ENCODE measurements at regions not wholly inside any gene's neighbourhood (a gene's known extent, or its start where the extent isn't known, plus 50 kb on each side); places are given as distances from the start of the nearest gene placed in this dataset.

DNA sequence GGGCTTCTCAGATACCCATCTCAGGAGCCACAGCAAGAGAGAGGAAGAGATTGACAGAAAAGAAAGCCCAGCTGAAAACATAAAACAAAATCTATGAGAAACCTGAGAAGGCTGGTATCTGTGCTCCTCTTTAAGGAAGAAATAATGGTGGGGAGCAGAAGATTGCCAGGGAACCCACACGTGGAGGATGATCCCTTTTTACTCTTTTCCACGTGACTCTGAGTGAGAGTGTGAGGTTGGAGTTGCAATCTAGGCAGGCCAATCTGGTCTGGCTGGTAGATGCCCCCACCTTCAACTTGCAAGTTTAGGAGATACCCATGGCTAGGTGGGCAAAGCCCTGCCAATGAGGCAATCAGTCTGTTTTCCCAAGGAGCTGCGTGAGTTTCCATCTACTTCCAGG is 202.3 kb downstream of the TENT4A start:
- no peak for DNase-seq (ENCODE audit: low read depth in 2 of 2)

DNA sequence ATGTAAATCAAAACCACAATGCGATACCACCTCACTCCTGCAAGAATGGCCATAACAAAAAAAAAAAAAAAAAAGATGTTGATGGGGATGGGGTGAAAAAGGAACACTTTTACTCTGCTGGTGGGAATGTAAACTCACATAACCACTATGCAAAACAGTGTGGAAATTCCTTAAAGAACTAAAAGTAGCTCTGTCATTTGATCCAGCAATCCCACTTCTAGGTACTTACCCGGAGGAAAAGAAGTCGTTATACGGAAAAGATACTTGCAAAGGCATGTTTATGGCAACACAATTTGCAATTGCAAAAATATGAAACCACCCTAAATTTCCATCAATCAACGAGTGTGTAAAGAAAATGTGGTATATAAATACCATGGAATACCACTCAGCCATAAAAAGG is 205.0 kb downstream of the TENT4A start:
- DNase-seq (ENCODE audit: low read depth in 2 of 2) = no peak

DNA sequence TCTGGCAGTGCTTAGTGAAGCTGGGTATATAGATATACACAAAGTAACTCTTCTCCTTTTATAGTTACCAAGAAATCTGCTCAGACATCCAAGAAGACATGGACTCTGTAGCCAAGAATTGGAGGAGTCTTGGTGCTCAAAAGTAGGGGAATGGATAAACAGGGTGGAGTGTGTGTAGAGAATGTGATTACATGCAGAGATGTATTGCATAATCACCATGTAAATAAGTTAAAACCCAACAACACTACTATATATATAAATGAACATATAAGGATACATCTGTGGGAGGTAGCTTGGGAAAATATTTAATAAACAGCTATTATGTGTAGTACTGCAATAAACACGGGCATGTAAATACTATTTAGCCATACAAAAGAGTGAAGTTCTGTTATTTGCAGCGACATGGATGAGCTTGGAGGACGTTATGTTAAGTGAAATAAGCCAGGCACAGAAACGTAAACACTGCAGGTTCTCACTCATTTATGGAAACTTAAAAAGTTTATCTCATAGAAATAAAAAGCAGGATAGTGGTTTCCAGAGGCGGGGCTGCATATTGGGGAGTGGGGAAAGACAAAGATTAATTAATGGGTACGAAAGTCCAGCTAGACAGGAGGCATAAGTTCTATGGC is 207.5 kb downstream of the TENT4A start:
- DNase-seq (ENCODE audit: low read depth in 2 of 2) = no peak

DNA sequence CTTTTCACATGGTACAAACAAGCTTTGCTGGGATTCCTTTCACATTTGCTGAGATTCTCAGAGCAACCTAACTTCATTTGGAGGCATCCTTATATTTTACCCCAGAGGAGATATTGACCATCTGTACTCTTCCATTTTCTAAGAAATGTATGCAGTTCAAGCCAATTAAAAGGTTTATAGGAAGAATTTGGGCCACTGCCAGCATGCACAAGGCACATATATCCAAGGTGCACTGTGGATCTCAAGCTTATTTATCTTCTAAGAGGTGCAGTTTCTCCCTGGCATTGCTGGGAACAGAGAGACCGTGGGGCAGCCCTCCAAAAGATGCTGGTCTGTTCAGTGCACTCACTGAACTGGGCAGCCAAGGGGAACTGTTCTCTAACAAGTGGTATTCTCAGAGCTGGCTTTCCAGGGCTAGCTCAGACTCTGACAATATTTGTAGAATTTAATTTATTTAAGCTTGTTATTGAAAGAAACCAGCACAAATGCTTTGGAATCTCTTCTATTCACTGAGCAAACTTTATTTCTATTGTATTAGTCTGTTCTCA is 213.3 kb downstream of the TENT4A start:
- DNase-seq (ENCODE audit: low read depth in 2 of 2) = no peak

- no peak for DNase-seq (ENCODE audit: low read depth in 2 of 2)
Observed at GRCh38 chr5:6936031-6936430, 222.8 kb downstream of the TENT4A start.

DNA sequence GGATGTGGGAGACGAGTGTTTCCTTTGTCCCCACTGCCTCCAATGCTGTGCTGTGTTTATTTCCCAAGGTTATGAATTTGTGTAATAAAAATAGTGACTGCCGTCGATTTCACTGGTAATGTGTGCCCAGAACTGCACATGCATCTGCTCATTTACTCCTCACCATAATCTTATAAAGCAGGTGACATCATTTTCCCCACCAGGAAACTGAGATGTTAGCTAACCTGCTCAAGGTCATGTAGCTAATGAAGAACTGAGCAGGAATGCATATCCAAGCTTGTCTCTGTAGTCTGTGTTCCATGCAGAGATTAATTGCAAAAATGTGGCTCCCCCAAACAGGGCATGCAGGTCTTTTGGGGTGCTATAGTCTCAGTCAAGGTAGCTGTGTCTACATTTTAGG is 224.4 kb downstream of the TENT4A start:
- DNase-seq (ENCODE audit: low read depth in 2 of 2) = no peak

- DNase-seq (ENCODE audit: low read depth in 2 of 2) = no peak
Observed at GRCh38 chr5:6941631-6942030, 228.4 kb downstream of the TENT4A start.

DNA sequence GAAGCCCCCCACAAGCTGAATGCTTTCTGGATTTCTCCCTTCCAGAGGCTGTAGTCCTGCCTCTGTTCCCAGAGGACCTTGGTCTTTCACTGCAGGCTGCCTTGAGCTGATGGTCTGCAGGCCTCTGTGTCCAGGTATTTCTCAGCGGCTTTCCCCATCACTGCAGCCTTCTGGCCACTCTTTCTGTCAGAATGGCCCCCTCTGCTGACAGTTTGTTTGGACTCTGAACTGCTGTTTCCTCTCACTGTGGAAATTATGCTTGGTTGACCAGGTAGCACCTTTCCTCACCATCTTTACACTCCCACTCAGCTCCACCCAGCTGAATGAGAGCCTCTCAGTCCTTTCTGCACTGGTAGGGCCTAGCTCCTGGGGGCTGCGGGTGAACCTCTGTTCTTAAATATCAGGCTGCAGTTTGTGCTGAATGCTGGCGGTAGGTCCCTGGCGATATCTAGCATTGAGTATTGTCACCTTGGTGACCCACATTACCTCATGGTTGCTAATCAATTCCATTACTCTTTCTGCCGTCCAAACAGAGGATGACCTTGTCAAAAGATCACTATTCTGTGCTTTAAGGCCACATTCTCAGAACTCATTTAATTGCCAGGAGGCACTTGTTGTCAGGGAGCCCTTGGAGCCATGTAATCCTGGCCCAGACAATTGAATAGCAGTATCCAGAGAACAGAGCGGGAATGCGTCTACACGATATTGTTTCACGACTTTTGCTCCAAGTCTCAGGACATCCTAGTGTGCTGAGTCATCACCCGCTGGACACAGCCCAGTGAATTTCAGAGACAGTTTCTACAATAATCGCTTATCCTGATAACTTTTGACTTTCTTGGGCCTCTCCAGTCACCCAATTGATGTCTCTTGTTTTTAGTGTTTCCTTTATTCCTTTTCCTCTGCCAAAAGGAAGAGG is 230.2 kb downstream of the TENT4A start:
- DNase-seq (ENCODE audit: low read depth in 2 of 2) = no peak

DNA sequence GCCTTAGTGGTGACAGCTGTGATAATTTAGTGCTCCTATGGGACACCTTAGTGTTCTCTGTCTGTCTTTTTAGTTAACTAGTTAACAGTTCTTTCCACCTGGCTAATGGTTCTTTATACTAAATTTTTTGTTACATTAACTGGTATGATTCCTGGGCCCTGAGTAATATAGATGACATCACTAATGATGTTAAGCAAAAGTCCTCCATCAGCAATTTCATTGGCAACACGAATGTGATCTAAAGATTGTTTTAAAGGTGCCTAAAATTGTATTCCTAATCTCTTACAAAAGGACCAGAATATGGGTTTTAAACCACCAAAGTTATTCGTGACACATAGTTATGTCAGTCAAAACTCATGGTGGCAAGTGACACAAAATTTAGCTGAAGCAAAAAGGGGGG is 235.3 kb downstream of the TENT4A start:
- DNase-seq (ENCODE audit: low read depth in 2 of 2) = no peak

GRCh38 chr5:6949230-6949629 is 236.0 kb downstream of the TENT4A start:
- no peak for DNase-seq (ENCODE audit: low read depth in 2 of 2)

DNA sequence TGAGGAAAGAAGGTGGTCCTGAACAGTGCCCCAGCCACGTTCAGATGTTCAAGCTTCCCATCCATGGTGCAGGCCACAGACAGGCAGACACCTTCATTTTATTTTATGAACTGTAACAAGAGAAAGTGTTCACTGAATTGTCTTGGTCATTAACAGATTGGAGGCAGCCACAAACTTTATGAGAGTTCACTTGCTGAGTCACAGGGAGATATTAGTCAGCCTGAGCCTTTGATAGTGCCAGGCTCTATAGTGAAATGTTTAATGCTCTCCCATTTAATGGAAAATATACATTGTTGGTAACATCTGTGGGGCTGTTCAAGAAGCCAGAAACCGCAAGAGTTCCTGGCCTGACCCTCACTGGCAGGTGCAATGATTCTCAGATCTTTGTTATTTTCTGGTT is 237.0 kb downstream of the TENT4A start:
- DNase-seq (ENCODE audit: low read depth in 2 of 2) = no peak

DNA sequence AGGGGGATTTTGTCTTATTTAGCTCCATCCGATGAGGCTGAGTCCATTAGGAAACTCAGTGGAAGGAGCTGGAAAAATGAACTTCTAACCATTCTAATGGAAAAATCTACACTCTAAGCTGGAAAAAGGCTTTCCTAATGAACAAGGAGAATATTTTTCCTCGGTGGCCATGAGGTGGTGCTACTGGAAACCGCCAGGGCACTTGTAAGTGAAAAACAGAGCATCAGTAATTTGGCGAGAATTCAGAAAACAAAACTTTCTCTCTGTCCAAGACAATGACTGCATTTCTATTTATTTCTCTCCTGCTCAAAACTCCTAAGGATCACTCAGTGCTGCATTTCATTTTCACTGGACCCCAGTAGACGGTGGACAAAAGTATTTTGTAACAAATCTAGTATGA is 237.6 kb downstream of the TENT4A start:
- DNase-seq (ENCODE audit: low read depth in 2 of 2) = no peak

- DNase-seq (ENCODE audit: low read depth in 2 of 2) = no peak
Observed at GRCh38 chr5:6961123-6961522, 247.9 kb downstream of the TENT4A start.

GRCh38 chr5:6961837-6962635 is 248.8 kb downstream of the TENT4A start:
- DNase-seq (ENCODE audit: low read depth in 2 of 2) = no peak

DNA sequence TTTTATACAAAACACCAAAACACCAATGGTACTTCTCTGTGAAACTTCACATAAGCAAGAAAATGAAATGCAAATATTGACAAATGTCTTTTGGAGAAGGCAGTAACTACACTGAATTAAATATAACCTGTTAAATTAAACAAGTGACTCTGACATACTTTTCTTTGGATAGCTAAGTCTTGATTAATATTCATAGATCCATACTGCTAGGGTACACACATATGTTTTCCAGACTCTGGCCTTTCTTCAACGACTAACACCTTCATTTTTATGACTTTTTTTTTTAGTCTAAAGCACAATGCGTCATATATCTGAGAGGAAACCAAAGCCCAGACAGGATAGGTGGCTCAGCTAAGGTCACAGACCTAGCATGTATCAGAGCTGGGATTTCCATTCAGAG is 263.7 kb downstream of the TENT4A start:
- no peak for DNase-seq (ENCODE audit: low read depth in 2 of 2)

DNA sequence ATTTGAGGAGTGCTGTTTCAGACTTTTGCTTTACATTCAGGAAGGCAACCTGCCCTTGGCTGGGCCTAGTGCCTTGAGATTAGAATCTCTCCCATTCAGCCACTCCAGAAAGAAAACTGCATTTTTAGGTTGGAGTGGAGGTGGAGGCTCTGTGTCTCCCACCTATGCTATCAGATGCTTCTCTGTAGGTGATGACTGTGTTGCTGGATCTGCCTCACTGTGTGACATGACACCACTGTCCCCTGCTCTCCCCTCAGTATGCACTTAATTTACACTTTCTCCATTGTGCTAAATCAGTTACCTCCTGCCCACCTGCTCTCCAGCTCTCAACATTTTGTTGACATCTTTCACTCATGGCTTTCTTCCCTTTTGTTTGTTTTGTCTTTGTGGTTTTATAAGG is 265.8 kb downstream of the TENT4A start:
- no peak for DNase-seq (ENCODE audit: low read depth in 2 of 2)

DNA sequence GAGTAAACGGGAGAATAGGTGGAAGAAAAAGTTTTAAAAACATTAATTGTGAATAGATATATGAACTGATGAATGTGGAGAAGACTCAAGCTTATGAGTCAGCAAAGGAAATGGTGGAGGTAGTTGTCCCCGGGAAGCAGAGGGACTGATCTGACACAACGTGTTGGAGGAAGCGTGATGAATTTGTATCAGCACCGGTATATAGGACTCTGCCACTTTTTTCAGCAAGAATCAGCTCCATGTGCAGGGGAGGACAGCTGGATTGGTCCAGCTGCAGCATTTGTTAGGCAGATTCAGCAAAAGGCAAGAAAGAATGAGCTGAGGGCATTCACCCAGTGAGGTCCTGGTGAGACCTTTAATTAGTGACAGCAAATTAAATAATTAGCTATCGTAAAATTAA is 276.0 kb downstream of the TENT4A start:
- no peak for DNase-seq (ENCODE audit: low read depth in 2 of 2)

DNA sequence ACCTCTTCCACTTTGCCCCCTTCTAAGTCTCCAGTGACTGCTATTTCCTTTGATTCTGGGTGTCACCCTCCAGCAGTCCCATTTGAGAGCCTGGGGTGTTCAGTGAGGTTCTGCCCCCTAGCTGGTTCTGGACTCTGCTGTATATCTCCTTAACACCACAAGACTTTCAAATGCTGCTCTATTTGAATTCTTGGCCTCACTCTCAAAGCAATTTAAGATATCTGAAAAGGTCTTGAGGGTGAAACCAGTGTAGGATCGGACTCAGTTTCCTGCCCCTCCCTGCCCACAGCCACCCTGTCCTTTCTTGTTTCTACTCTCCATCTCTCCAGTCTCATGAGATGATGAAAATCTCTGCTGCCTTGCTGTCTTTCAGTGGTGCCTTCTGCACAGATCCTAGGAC is 280.9 kb downstream of the TENT4A start:
- DNase-seq (ENCODE audit: low read depth in 2 of 2) = no peak

DNA sequence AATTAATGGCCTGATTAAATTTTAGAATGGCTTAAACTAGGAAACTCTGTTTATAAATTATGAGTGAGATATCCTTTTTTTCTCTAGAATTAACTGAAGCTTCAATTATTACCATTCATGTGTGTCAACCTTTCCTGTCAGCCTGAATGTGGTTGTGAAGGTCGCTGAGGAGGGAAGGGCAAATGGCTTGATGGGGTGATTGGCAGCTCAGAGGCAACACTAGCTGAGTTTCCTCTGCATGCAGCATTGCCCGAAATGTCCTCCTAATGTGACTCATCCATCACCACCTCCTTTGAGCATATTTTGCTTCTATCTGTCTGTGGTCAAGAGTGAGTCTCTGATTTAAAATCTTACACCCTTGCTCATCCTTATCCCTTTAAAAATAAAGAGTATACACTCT is 281.9 kb downstream of the TENT4A start:
- DNase-seq (ENCODE audit: low read depth in 2 of 2) = no peak

DNA sequence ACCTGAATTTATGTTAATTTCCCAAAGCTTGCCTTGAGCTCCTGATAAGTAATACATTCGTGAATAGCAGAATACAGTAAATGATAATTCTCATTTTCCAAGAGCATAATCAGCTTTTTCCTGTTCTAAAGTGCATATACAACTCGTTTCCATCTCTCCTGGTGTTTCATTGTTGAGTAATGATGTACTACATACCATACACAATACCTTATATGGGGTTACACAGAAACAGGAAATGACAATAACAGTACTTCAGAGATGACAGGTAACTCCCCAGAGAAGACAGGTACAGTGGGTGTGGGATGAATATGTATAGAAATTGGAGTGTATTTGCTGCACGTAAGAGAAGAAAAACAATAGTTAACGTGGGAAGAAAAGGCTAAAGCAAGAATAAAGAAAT is 287.1 kb downstream of the TENT4A start:
- no peak for DNase-seq (ENCODE audit: low read depth in 2 of 2)

GRCh38 chr5:7010591-7010990 is 297.4 kb downstream of the TENT4A start:
- DNase-seq (ENCODE audit: low read depth in 2 of 2) = no peak

- no peak for DNase-seq (ENCODE audit: low read depth in 2 of 2)
Observed at GRCh38 chr5:7012057-7012456, 298.8 kb downstream of the TENT4A start.

Measured in stimulated activated CD4-positive, alpha-beta T cell treated with anti-CD3 and anti-CD28 coated beads, Interleukin-15, amount 100 ng/mL, for 48 hours (primary cell).